NCI-H748 treated with DMSO at 0.1 percent for 48 hours (cell line): ENCODE measurements at regions not wholly inside any gene's neighbourhood (a gene's known extent, or its start where the extent isn't known, plus 50 kb on each side); places are given as distances from the start of the nearest gene placed in this dataset.
A peak's percentile ranks its signal among the peaks of the same experiment; 100 is the strongest.
"Not testable (repeated sequence)": the region's sequence is repeated elsewhere in the genome, so short reads cannot be mapped to it uniquely, and the experiment has no call there.

ENCODE experiments used
- DNase-seq: peaks from one replicate; lab custom pipeline; 2025; lab: John Stamatoyannopoulos, UW

GRCh38 chr2:173734797-173735196, 230.4 kb downstream of the SP3 start:
- no peak for DNase-seq

- DNase-seq = not testable (repeated sequence)
These were observed 227.1 kb downstream of the SP3 start for GRCh38 chr2:173737954-173738575.

- no peak for DNase-seq
These were observed 226.2 kb downstream of the SP3 start for GRCh38 chr2:173739006-173739405.

- DNase-seq = peak; percentile 55
These were observed 224.5 kb downstream of the SP3 start for GRCh38 chr2:173740639-173741038.

- no peak for DNase-seq
These were observed 223.4 kb downstream of the SP3 start for GRCh38 chr2:173741759-173742158.

- no peak for DNase-seq
These were observed 218.1 kb downstream of the SP3 start for GRCh38 chr2:173747035-173747434.

GRCh38 chr2:173749315-173749714, 215.9 kb downstream of the SP3 start:
- no peak for DNase-seq

GRCh38 chr2:173750353-173750801, 214.8 kb downstream of the SP3 start:
- DNase-seq = no peak

GRCh38 chr2:173750831-173751230, 214.3 kb downstream of the SP3 start:
- DNase-seq = no peak

GRCh38 chr2:173751245-173751975, 213.8 kb downstream of the SP3 start:
- DNase-seq = no peak

GRCh38 chr2:173752152-173752551, 213.0 kb downstream of the SP3 start:
- no peak for DNase-seq

GRCh38 chr2:173753441-173753840, 211.7 kb downstream of the SP3 start:
- no peak for DNase-seq

- DNase-seq = no peak
These were observed 211.0 kb downstream of the SP3 start for GRCh38 chr2:173754165-173754564.

GRCh38 chr2:173754837-173755236, 210.3 kb downstream of the SP3 start:
- no peak for DNase-seq

GRCh38 chr2:173755798-173756197, 209.4 kb downstream of the SP3 start:
- no peak for DNase-seq

GRCh38 chr2:173759959-173760358, 205.2 kb downstream of the SP3 start:
- no peak for DNase-seq

GRCh38 chr2:173760553-173760952, 204.6 kb downstream of the SP3 start:
- DNase-seq = no peak

- no peak for DNase-seq
These were observed 203.5 kb downstream of the SP3 start for GRCh38 chr2:173761603-173762119.

- no peak for DNase-seq
These were observed 203.0 kb downstream of the SP3 start for GRCh38 chr2:173762221-173762620.

GRCh38 chr2:173762864-173763263, 202.3 kb downstream of the SP3 start:
- DNase-seq = no peak

GRCh38 chr2:173763641-173764040, 201.5 kb downstream of the SP3 start:
- DNase-seq = no peak

- no peak for DNase-seq
These were observed 201.1 kb downstream of the SP3 start for GRCh38 chr2:173764094-173764493.

- no peak for DNase-seq
These were observed 198.5 kb downstream of the SP3 start for GRCh38 chr2:173766537-173767289.
